GM03348 (cell line): ENCODE measurements at regions not wholly inside any gene's neighbourhood (a gene's known extent, or its start where the extent isn't known, plus 50 kb on each side); places are given as distances from the start of the nearest gene placed in this dataset.
"Not testable (repeated sequence)": the region's sequence is repeated elsewhere in the genome, so short reads cannot be mapped to it uniquely, and the experiment has no call there.

Source experiments
- DNase-seq: peaks from one replicate; pipeline ENCODE4 v3.0.0; 2012; ENCODE audit warnings: low spot score

GRCh38 chr9:87410047-87411005, 87.3 kb upstream of the DAPK1 start:
- not testable (repeated sequence) for DNase-seq

- no peak for DNase-seq
Observed at GRCh38 chr9:87420884-87421283, 76.8 kb upstream of the DAPK1 start.

GRCh38 chr9:87421734-87422133, 75.9 kb upstream of the DAPK1 start:
- DNase-seq: no peak

- no peak for DNase-seq
Observed at GRCh38 chr9:87422999-87423398, 74.7 kb upstream of the DAPK1 start.

- DNase-seq: not testable (repeated sequence)
Observed at GRCh38 chr9:87423885-87424284, 73.8 kb upstream of the DAPK1 start.

GRCh38 chr9:87425202-87425601, 72.5 kb upstream of the DAPK1 start:
- no peak for DNase-seq

GRCh38 chr9:87427851-87428506, 69.7 kb upstream of the DAPK1 start:
- no peak for DNase-seq

- DNase-seq: no peak
Observed at GRCh38 chr9:87428659-87429058, 69.0 kb upstream of the DAPK1 start.

- DNase-seq: no peak
Observed at GRCh38 chr9:87431837-87432236, 65.8 kb upstream of the DAPK1 start.

- no peak for DNase-seq
Observed at GRCh38 chr9:87433853-87434252, 63.8 kb upstream of the DAPK1 start.

- no peak for DNase-seq
Observed at GRCh38 chr9:87434366-87434765, 63.3 kb upstream of the DAPK1 start.

- DNase-seq: no peak
Observed at GRCh38 chr9:87435189-87435880, 62.3 kb upstream of the DAPK1 start.

- DNase-seq: no peak
Observed at GRCh38 chr9:87436716-87437115, 61.0 kb upstream of the DAPK1 start.

- no peak for DNase-seq
Observed at GRCh38 chr9:87437966-87438365, 59.7 kb upstream of the DAPK1 start.

- DNase-seq: no peak
Observed at GRCh38 chr9:87441251-87441650, 56.4 kb upstream of the DAPK1 start.

GRCh38 chr9:87442451-87442850, 55.2 kb upstream of the DAPK1 start:
- DNase-seq: no peak

- no peak for DNase-seq
Observed at GRCh38 chr9:87443006-87443405, 54.7 kb upstream of the DAPK1 start.

GRCh38 chr9:87443461-87443860, 54.2 kb upstream of the DAPK1 start:
- no peak for DNase-seq

- DNase-seq: peak; percentile 37
Observed at GRCh38 chr9:87445646-87446045, 52.0 kb upstream of the DAPK1 start.

GRCh38 chr9:87446527-87446926, 51.1 kb upstream of the DAPK1 start:
- no peak for DNase-seq

- no peak for DNase-seq
Observed at GRCh38 chr9:87447547-87448432, 49.9 kb upstream of the DAPK1 start.
